A673 (cell line): ENCODE measurements at regions not wholly inside any gene's neighbourhood (a gene's known extent, or its start where the extent isn't known, plus 50 kb on each side); places are given as distances from the start of the nearest gene placed in this dataset.

Experiments
- BruUV-seq: library from RNA; stranded (reverse); fragments of 400-500 nt; replicated peaks from 2 replicates; lab custom pipeline; 2021; lab: Mats Ljungman, UMichigan
- CTCF ChIA-PET: fragments of 300-600 bp; sonication (Branson Sonifier 250); formaldehyde crosslinking; loops from one replicate; lab custom pipeline; 2022; ENCODE audit warnings: antibody characterized with exemption; lab: Charles Lee
- POLR2A ChIA-PET: fragments of 300-600 bp; sonication (Branson Sonifier 250); formaldehyde crosslinking; loops from one replicate; lab custom pipeline; 2022; ENCODE audit warnings: antibody characterized with exemption; ENCODE audit not compliant: low non-redundant PET; lab: Charles Lee
- DNase-seq: peaks from one replicate; pipeline ENCODE4 v3.0.0-alpha.2; 2015; ENCODE audit warnings: low spot score
- H3K27ac ChIP-seq: fragments of 200-600 bp; sonication (generic); 2 replicates; pipeline ENCODE4 v1.5.1; 2016; ENCODE audit warnings: mixed run types, low read depth, mild to moderate bottlenecking, mixed read lengths, antibody characterized with exemption, low read length; ENCODE audit not compliant: poor library complexity, severe bottlenecking
- H3K27me3 ChIP-seq: fragments of 200-600 bp; sonication (generic); replicated peaks from 2 replicates; pipeline ENCODE4 v1.6.1; 2017; ENCODE audit warnings: mixed run types, low read depth, mild to moderate bottlenecking, mixed read lengths, antibody characterized with exemption, low read length; ENCODE audit not compliant: insufficient read depth, poor library complexity
- H3K36me3 ChIP-seq: fragments of 200-600 bp; sonication (generic); 2 replicates; pipeline ENCODE4 v1.6.1; 2016; ENCODE audit warnings: mixed run types, mild to moderate bottlenecking, mixed read lengths, antibody characterized with exemption, low read length; ENCODE audit not compliant: insufficient read depth, poor library complexity, severe bottlenecking
- H3K4me1 ChIP-seq: fragments of 200-600 bp; sonication (generic); 2 replicates; pipeline ENCODE4 v1.6.1; 2017; ENCODE audit warnings: mixed run types, mild to moderate bottlenecking, mixed read lengths, antibody characterized with exemption, low read length; ENCODE audit not compliant: insufficient read depth, poor library complexity, severe bottlenecking
- H3K4me3 ChIP-seq: fragments of 200-600 bp; sonication (generic); 2 replicates; pipeline ENCODE4 v1.5.1; 2016; ENCODE audit warnings: low read depth, mixed run types, mild to moderate bottlenecking, mixed read lengths, low read length; ENCODE audit not compliant: poor library complexity, severe bottlenecking
- H3K9me3 ChIP-seq: fragments of 200-600 bp; sonication (generic); 2 replicates; pipeline ENCODE4 v1.6.1; 2016; ENCODE audit warnings: mixed run types, low read depth, mild to moderate bottlenecking, mixed read lengths, antibody characterized with exemption, low read length; ENCODE audit not compliant: poor library complexity, severe bottlenecking
- CTCF ChIP-seq: fragments of 300-800, 200-600 bp; sonication (generic); conservative IDR thresholded peaks from 2 replicates; pipeline ENCODE4 v1.5.1; 2017; ENCODE audit warnings: low read depth, mild to moderate bottlenecking, antibody characterized with exemption, low read length, moderate library complexity, mixed read lengths
- EZH2 ChIP-seq: fragments of 200-600 bp; sonication (generic); IDR thresholded peaks from 2 replicates; pipeline ENCODE4 v1.6.1; 2017; ENCODE audit warnings: borderline replicate concordance, low read depth, mild to moderate bottlenecking, mixed read lengths, antibody characterized with exemption, low read length; ENCODE audit not compliant: poor library complexity, severe bottlenecking
- intact Hi-C: fragments of 100-400 bp; cut with micrococcal nuclease; formaldehyde crosslinking; loops from one replicate; pipeline ENCODE4 v1.10.0; 2022; ENCODE audit not compliant: unreplicated experiment

- intact Hi-C loops: no loop called here
- no peak for DNase-seq
- TF ChIP-seq EZH2: no peak
- TF ChIP-seq CTCF: no peak
- H3K27me3 ChIP-seq: no peaks in the 10 kb centered on the region
- ChIA-PET CTCF (no interaction called here), POLR2A (no interaction called here)
- H3K4me1 ChIP-seq: no peaks in the 10 kb centered on the region
- H3K4me3 ChIP-seq: no peak overlapping the region
- H3K9me3 ChIP-seq: no peaks in the 10 kb centered on the region
- no peaks in the 10 kb centered on the region for H3K36me3 ChIP-seq
- BruUV-seq: no TSS peak
- no peak overlapping the region for H3K27ac ChIP-seq
These were observed 1068.8 kb downstream of the FAM133A start for GRCh38 chrX:94742772-94743171.

GRCh38 chrX:94743478-94743877 lies 1069.5 kb downstream of the FAM133A start:
- TF ChIP-seq CTCF: no peak
- TF ChIP-seq EZH2: no peak
- no TSS peak for BruUV-seq
- DNase-seq: no peak
- ChIA-PET POLR2A (no interaction called here), CTCF (no interaction called here)
- H3K27ac ChIP-seq: no peak overlapping the region
- H3K27me3 ChIP-seq: no peaks in the 10 kb centered on the region
- H3K4me3 ChIP-seq: no peak overlapping the region
- no peaks in the 10 kb centered on the region for H3K4me1 ChIP-seq
- intact Hi-C loops: no loop called here
- H3K36me3 ChIP-seq: no peaks in the 10 kb centered on the region
- H3K9me3 ChIP-seq: no peaks in the 10 kb centered on the region

- ChIA-PET POLR2A (no interaction called here), CTCF (no interaction called here)
- Histone ChIP-seq H3K27me3 (no peaks in the 10 kb centered on the region), H3K4me1 (no peaks in the 10 kb centered on the region), H3K4me3 (no peak overlapping the region), H3K27ac (no peak overlapping the region), H3K36me3 (no peaks in the 10 kb centered on the region), H3K9me3 (no peaks in the 10 kb centered on the region)
- DNase-seq: no peak
- intact Hi-C loops: no loop called here
- BruUV-seq: no TSS peak
- TF ChIP-seq CTCF (no peak), EZH2 (no peak)
These were observed 1070.8 kb downstream of the FAM133A start for GRCh38 chrX:94744786-94745185.
